DND-41 (cell line): ENCODE measurements at regions not wholly inside any gene's neighbourhood (a gene's known extent, or its start where the extent isn't known, plus 50 kb on each side); places are given as distances from the start of the nearest gene placed in this dataset.

Experiments used
- ATAC-seq: fragments of 200-7000 bp; cut with Tn5 transposase; 3 replicates; pipeline ENCODE4 v1.9.1; 2021; ENCODE audit warnings: low read depth; ENCODE audit not compliant: insufficient read depth
- DNase-seq: peaks from one replicate; pipeline ENCODE4 v3.0.0-alpha.2; 2020
- H2AFZ ChIP-seq: 2 replicates; pipeline ENCODE4 v1.6.0; 2012; ENCODE audit warnings: low read depth, low read length
- H3K27ac ChIP-seq: 2 replicates; pipeline ENCODE4 v1.5.1; 2012; ENCODE audit warnings: low read length, inconsistent platforms
- H3K27me3 ChIP-seq: fragments of 200-600 bp; sonication (generic); 2 replicates; pipeline ENCODE4 v1.6.0; 2012; ENCODE audit warnings: low read length, mild to moderate bottlenecking, inconsistent platforms; ENCODE audit not compliant: insufficient read depth, poor library complexity
- H3K36me3 ChIP-seq: 2 replicates; pipeline ENCODE4 v1.5.1; 2012; ENCODE audit warnings: low read length, inconsistent platforms; ENCODE audit not compliant: insufficient read depth
- H3K4me1 ChIP-seq: 2 replicates; pipeline ENCODE4 v1.5.1; 2012; ENCODE audit warnings: mild to moderate bottlenecking, low read length; ENCODE audit not compliant: insufficient read depth
- H3K4me2 ChIP-seq: 2 replicates; pipeline ENCODE4 v1.6.0; 2012; ENCODE audit warnings: mild to moderate bottlenecking, moderate library complexity, low read length, inconsistent platforms; ENCODE audit not compliant: insufficient read depth
- H3K4me3 ChIP-seq, 2 experiments: fragments of 200-600 bp in 1 of 2; shearing (Covaris generic) in 1 of 2; 2 replicates each; pipeline ENCODE4 v1.5.1; 2012 to 2016; ENCODE audit warnings: inconsistent platforms in 2 of 2, low read length in 2 of 2, mild to moderate bottlenecking in 2 of 2, low read depth in 1 of 2, moderate library complexity in 1 of 2
- H3K79me2 ChIP-seq: 2 replicates; pipeline ENCODE4 v1.6.0; 2012; ENCODE audit warnings: low read length, inconsistent platforms; ENCODE audit not compliant: insufficient read depth
- H3K9ac ChIP-seq: 2 replicates; pipeline ENCODE4 v1.6.0; 2012; ENCODE audit warnings: low read depth, mild to moderate bottlenecking, inconsistent platforms, low read length, moderate library complexity
- H3K9me3 ChIP-seq: 2 replicates; pipeline ENCODE4 v1.5.1; 2012; ENCODE audit warnings: low read length, moderate library complexity, mild to moderate bottlenecking, inconsistent platforms; ENCODE audit not compliant: insufficient read depth, severe bottlenecking
- H4K20me1 ChIP-seq: 2 replicates; pipeline ENCODE4 v1.6.0; 2012; ENCODE audit warnings: low read length; ENCODE audit not compliant: insufficient read depth
- EZH2 ChIP-seq: IDR thresholded peaks from 3 replicates; pipeline ENCODE4 v1.6.1; 2012; ENCODE audit warnings: borderline replicate concordance, low read depth, mild to moderate bottlenecking, moderate library complexity, low read length, inconsistent platforms; ENCODE audit not compliant: severe bottlenecking
- TF ChIP-seq, protein P1 (sequence below): IDR thresholded peaks from 2 replicates; pipeline ENCODE4 v1.5.1; 2012; ENCODE audit warnings: borderline replicate concordance, low read length, moderate library complexity, mild to moderate bottlenecking; ENCODE audit not compliant: poor library complexity, severe bottlenecking; ENCODE audit errors: extremely low read depth

DNA sequence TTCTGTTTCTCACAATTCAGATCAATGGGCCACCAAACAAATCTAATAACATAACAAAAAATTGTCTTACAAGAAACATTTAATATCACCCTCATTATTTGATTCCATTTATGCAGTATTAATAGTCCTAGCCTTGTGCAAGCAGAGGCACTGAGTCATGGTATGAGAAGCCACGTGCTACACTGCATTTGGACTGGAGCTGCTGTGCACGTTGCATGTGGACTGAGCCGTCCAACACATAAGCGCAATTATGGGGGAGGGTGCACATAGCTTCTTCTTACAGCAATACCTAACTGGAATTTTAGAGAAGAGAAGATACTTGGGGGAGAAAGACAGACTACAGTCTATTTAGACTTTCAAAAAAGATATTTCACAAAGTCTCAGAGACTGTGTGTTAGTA, 329.6 kb upstream of the ID2 start:
- no peak for TF ChIP-seq EZH2
- TF ChIP-seq, protein P1, sequence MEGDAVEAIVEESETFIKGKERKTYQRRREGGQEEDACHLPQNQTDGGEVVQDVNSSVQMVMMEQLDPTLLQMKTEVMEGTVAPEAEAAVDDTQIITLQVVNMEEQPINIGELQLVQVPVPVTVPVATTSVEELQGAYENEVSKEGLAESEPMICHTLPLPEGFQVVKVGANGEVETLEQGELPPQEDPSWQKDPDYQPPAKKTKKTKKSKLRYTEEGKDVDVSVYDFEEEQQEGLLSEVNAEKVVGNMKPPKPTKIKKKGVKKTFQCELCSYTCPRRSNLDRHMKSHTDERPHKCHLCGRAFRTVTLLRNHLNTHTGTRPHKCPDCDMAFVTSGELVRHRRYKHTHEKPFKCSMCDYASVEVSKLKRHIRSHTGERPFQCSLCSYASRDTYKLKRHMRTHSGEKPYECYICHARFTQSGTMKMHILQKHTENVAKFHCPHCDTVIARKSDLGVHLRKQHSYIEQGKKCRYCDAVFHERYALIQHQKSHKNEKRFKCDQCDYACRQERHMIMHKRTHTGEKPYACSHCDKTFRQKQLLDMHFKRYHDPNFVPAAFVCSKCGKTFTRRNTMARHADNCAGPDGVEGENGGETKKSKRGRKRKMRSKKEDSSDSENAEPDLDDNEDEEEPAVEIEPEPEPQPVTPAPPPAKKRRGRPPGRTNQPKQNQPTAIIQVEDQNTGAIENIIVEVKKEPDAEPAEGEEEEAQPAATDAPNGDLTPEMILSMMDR = no peak
- Histone ChIP-seq H3K79me2 (no peaks in the 10 kb centered on the region), H3K9ac (no peak overlapping the region), H2AFZ (no peak overlapping the region), H4K20me1 (no peaks in the 10 kb centered on the region), H3K4me3 (no peak overlapping the region), H3K36me3 (no peaks in the 10 kb centered on the region), H3K4me1 (no peaks in the 10 kb centered on the region), H3K27ac (no peak overlapping the region), H3K27me3 (no peaks in the 10 kb centered on the region), H3K9me3 (no peaks in the 10 kb centered on the region), H3K4me2 (no peak overlapping the region)
- ATAC-seq = no peak
- DNase-seq = no peak

DNA sequence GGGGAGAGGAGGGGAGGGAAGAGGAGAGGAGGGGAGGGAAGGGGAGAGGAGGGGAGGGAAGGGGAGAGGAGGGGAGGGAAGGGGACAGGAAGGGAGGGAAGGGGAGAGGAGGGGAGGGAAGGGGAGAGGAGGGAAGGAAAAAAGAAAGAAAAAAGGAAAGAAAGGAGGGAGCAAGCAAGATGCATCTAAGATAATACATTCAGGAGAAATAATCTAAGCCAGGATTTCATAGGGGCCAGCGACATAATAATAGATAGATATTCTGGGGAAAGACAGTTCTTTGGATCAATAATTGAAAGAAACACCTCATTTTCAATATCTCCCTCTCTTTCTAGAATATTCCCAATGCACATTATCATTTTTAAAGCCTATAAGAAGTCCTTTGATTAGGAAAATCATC, 328.9 kb upstream of the ID2 start:
- Histone ChIP-seq H2AFZ (no peak overlapping the region), H3K9me3 (no peaks in the 10 kb centered on the region), H3K4me2 (no peak overlapping the region), H3K27ac (no peak overlapping the region), H3K9ac (no peak overlapping the region), H3K27me3 (no peaks in the 10 kb centered on the region), H4K20me1 (no peaks in the 10 kb centered on the region), H3K4me3 (no peak overlapping the region), H3K36me3 (no peaks in the 10 kb centered on the region), H3K79me2 (no peaks in the 10 kb centered on the region), H3K4me1 (no peaks in the 10 kb centered on the region)
- no peak for DNase-seq
- no peak for ATAC-seq
- no peak for TF ChIP-seq EZH2
- TF ChIP-seq, protein P1 = no peak

DNA sequence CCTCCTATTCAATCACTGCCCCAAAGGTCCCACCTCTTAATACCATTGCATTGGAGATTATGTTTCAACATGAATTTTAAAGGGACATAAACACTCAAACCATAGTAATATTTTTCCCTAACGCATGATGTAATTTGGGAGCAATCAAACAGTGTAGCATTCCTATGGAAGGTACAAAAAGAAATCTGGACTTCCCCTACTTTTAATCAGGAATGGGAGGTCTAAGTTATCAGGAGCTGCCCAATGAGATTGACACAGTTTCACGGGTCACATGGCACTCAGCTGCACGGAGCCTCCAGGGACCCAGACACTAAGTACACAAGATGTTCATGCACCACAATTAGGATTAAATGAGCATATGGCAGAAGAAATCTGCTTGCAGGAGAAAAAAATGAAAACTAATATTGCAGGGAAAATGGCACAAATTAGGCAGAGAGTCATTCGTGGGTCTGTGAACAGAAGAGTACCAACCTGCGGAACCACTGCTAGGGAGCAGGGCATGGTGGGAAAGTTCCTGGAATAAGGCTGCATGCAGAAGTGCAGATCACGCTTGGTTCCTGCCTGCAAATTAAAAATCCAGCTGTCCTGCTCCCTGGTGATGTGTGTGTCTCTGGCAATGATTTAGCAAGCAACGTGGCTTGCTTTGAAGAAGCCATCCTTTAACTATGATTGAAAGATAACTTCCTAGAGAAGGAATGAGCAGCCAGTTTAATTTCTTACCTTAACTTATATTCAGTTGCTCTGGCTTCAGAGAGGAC, 326.6 kb upstream of the ID2 start:
- Histone ChIP-seq H3K36me3 (no peaks in the 10 kb centered on the region), H3K27ac (no peak overlapping the region), H4K20me1 (no peaks in the 10 kb centered on the region), H3K9me3 (no peaks in the 10 kb centered on the region), H2AFZ (no peak overlapping the region), H3K4me2 (no peak overlapping the region), H3K27me3 (no peaks in the 10 kb centered on the region), H3K4me1 (no peaks in the 10 kb centered on the region), H3K4me3 (no peak overlapping the region), H3K79me2 (no peaks in the 10 kb centered on the region), H3K9ac (no peak overlapping the region)
- no peak for ATAC-seq
- no peak for DNase-seq
- TF ChIP-seq EZH2 = no peak
- TF ChIP-seq, protein P1 = no peak
